IPS DF 6.9 (cell line): ENCODE measurements at regions not wholly inside any gene's neighbourhood (a gene's known extent, or its start where the extent isn't known, plus 50 kb on each side); places are given as distances from the start of the nearest gene placed in this dataset.

ENCODE experiments used
- DNase-seq: peaks from one replicate; pipeline ENCODE4 v3.0.0-alpha.2; 2013; ENCODE audit warnings: low read depth, low spot score
- H3K27ac ChIP-seq: one replicate; pipeline ENCODE4 v1.5.1; 2013; ENCODE audit warnings: low read length, control low read depth
- H3K27me3 ChIP-seq: 2 replicates; pipeline ENCODE4 v1.6.1; 2013; ENCODE audit warnings: mild to moderate bottlenecking, low read length; ENCODE audit not compliant: control insufficient read depth, insufficient read depth
- H3K36me3 ChIP-seq: 2 replicates; pipeline ENCODE4 v1.6.1; 2013; ENCODE audit warnings: low read length; ENCODE audit not compliant: control insufficient read depth, insufficient read depth
- H3K4me1 ChIP-seq: 2 replicates; pipeline ENCODE4 v1.6.1; 2013; ENCODE audit warnings: low read length; ENCODE audit not compliant: control insufficient read depth, insufficient read depth
- H3K4me3 ChIP-seq: 2 replicates; pipeline ENCODE4 v1.5.1; 2013; ENCODE audit warnings: mild to moderate bottlenecking, low read length
- H3K9me3 ChIP-seq: 2 replicates; pipeline ENCODE4 v1.6.1; 2013; ENCODE audit warnings: low read length, inconsistent platforms; ENCODE audit not compliant: control insufficient read depth, insufficient read depth
- WGBS: extraction: QIAGEN DNeasy Blood & Tissue Kit; methylation state at CpG from one replicate; pipeline ENCODE4 v1.1.7; 2013; ENCODE audit warnings: mixed read lengths, missing lambda C conversion rate; ENCODE audit not compliant: insufficient read length, insufficient coverage; 5-methylcytosine and 5-hydroxymethylcytosine counted together

GRCh38 chr12:89845366-89845765 is 136.7 kb upstream of the ATP2B1 start:
- Histone ChIP-seq H3K9me3 (no peaks in the 10 kb centered on the region), H3K36me3 (no peaks in the 10 kb centered on the region), H3K4me1 (no peaks in the 10 kb centered on the region), H3K27ac (no peak overlapping the region), H3K4me3 (no peak overlapping the region), H3K27me3 (no peaks in the 10 kb centered on the region; the same call in 1 of the 2 replicates)
- DNase-seq = no peak
- WGBS = no CpG with 5 or more reads among the region's 3 CpGs

GRCh38 chr12:89844539-89844938 is 135.9 kb upstream of the ATP2B1 start:
- Histone ChIP-seq H3K27me3 (no peaks in the 10 kb centered on the region), H3K4me1 (no peaks in the 10 kb centered on the region), H3K36me3 (no peaks in the 10 kb centered on the region), H3K4me3 (no peak overlapping the region), H3K27ac (no peak overlapping the region), H3K9me3 (no peaks in the 10 kb centered on the region)
- no CpG with 5 or more reads among the region's 1 CpG for WGBS
- no peak for DNase-seq

GRCh38 chr12:89840162-89840922 is 131.7 kb upstream of the ATP2B1 start:
- no peaks in the 10 kb centered on the region for H3K36me3 ChIP-seq
- no CpG with 5 or more reads among the region's 4 CpGs for WGBS
- H3K4me1 ChIP-seq = no peaks in the 10 kb centered on the region
- DNase-seq = no peak
- H3K4me3 ChIP-seq = no peak overlapping the region
- no peaks in the 10 kb centered on the region for H3K9me3 ChIP-seq
- no peaks in the 10 kb centered on the region for H3K27me3 ChIP-seq
- no peak overlapping the region for H3K27ac ChIP-seq

GRCh38 chr12:89839444-89839843 is 130.8 kb upstream of the ATP2B1 start:
- WGBS = no CpG with 5 or more reads among the region's 2 CpGs
- no peak overlapping the region for H3K27ac ChIP-seq

GRCh38 chr12:89838833-89839232 is 130.2 kb upstream of the ATP2B1 start:
- no CpG with 5 or more reads among the region's 1 CpG for WGBS
- H3K9me3 ChIP-seq = no peaks in the 10 kb centered on the region
- no peaks in the 10 kb centered on the region for H3K4me1 ChIP-seq
- no peak overlapping the region for H3K4me3 ChIP-seq
- no peaks in the 10 kb centered on the region for H3K36me3 ChIP-seq
- H3K27ac ChIP-seq = no peak overlapping the region
- H3K27me3 ChIP-seq = no peaks in the 10 kb centered on the region
- no peak for DNase-seq

More at GRCh38 chr12:89839444-89839843, 130.8 kb upstream of the ATP2B1 start:
- no peaks in the 10 kb centered on the region for H3K4me1 ChIP-seq
- no peaks in the 10 kb centered on the region for H3K9me3 ChIP-seq
- H3K27me3 ChIP-seq = no peaks in the 10 kb centered on the region
- no peak for DNase-seq
- no peak overlapping the region for H3K4me3 ChIP-seq
- H3K36me3 ChIP-seq = no peaks in the 10 kb centered on the region

- no peaks in the 10 kb centered on the region for H3K27me3 ChIP-seq
- H3K4me3 ChIP-seq = no peak overlapping the region
- WGBS = no CpG with 5 or more reads among the region's 1 CpG
- H3K9me3 ChIP-seq = no peaks in the 10 kb centered on the region
- no peak overlapping the region for H3K27ac ChIP-seq
- no peaks in the 10 kb centered on the region for H3K4me1 ChIP-seq
- H3K36me3 ChIP-seq = no peaks in the 10 kb centered on the region
- no peak for DNase-seq
These were observed 127.4 kb upstream of the ATP2B1 start for GRCh38 chr12:89836026-89836425.

GRCh38 chr12:89834676-89835075 is 126.0 kb upstream of the ATP2B1 start:
- H3K36me3 ChIP-seq = no peaks in the 10 kb centered on the region
- no peak overlapping the region for H3K27ac ChIP-seq
- WGBS = no CpG with 5 or more reads among the region's 1 CpG
- H3K4me1 ChIP-seq = no peaks in the 10 kb centered on the region
- no peak overlapping the region for H3K4me3 ChIP-seq
- H3K9me3 ChIP-seq = no peaks in the 10 kb centered on the region
- H3K27me3 ChIP-seq = no peaks in the 10 kb centered on the region
- DNase-seq = no peak

- no peak overlapping the region for H3K4me3 ChIP-seq
- WGBS = no CpG with 5 or more reads among the region's 1 CpG
- no peaks in the 10 kb centered on the region for H3K4me1 ChIP-seq
- DNase-seq = no peak
- no peaks in the 10 kb centered on the region for H3K9me3 ChIP-seq
- H3K36me3 ChIP-seq = no peaks in the 10 kb centered on the region
- H3K27me3 ChIP-seq = no peaks in the 10 kb centered on the region
- H3K27ac ChIP-seq = no peak overlapping the region
These were observed 125.0 kb upstream of the ATP2B1 start for GRCh38 chr12:89833337-89834252.

GRCh38 chr12:89832336-89832735 is 123.7 kb upstream of the ATP2B1 start:
- Histone ChIP-seq H3K4me1 (no peaks in the 10 kb centered on the region), H3K36me3 (no peaks in the 10 kb centered on the region), H3K27ac (no peak overlapping the region), H3K27me3 (no peaks in the 10 kb centered on the region), H3K9me3 (no peaks in the 10 kb centered on the region), H3K4me3 (no peak overlapping the region)
- WGBS = no CpG with 5 or more reads among the region's 2 CpGs
- no peak for DNase-seq

GRCh38 chr12:89831310-89832095 is 122.9 kb upstream of the ATP2B1 start:
- Histone ChIP-seq H3K4me3 (no peak overlapping the region), H3K27me3 (no peaks in the 10 kb centered on the region), H3K36me3 (no peaks in the 10 kb centered on the region), H3K9me3 (no peaks in the 10 kb centered on the region), H3K27ac (no peak overlapping the region), H3K4me1 (no peaks in the 10 kb centered on the region)
- 100% methylated on average over 1 of the region's 5 CpGs for WGBS
- DNase-seq = no peak
